PC-3 (cell line): ENCODE measurements at regions not wholly inside any gene's neighbourhood (a gene's known extent, or its start where the extent isn't known, plus 50 kb on each side); places are given as distances from the start of the nearest gene placed in this dataset.

Experiments used
- CTCF ChIP-seq: fragments of 300-600 bp; sonication (generic); conservative IDR thresholded peaks from 2 replicates; pipeline ENCODE4 v1.5.1; 2017; ENCODE audit warnings: antibody characterized with exemption, low read depth, mild to moderate bottlenecking, low read length
- EZH2 ChIP-seq: fragments of 300-600 bp; sonication (generic); IDR thresholded peaks from one replicate; pipeline ENCODE4 v1.6.1; 2017; ENCODE audit warnings: antibody characterized with exemption, mild to moderate bottlenecking, low read length; ENCODE audit not compliant: unreplicated experiment
- EZH2phosphoT487 ChIP-seq: fragments of 300-600 bp; sonication (generic); IDR thresholded peaks from 2 replicates; pipeline ENCODE4 v1.6.1; 2018; ENCODE audit warnings: mild to moderate bottlenecking, antibody characterized with exemption, low read length, borderline replicate concordance

DNA sequence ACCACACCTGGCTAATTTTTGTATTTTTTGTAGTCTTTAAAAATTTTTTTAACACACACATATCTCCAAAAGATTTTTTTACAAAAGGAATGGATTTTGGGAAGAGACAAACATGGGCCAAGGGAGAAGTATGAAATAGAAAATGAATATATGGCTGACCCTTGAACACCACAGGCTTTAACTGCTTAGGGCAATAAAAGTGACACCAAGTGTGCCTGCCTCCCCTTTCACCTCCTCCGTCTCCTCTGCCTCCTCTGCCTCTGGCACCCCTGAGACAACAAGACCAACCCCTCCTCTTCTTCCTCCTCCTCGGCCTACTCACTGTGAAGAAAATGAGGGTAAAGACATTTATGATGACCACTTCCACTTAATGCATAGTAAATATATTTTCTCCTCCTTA lies 483.9 kb downstream of the KDM4C start:
- TF ChIP-seq EZH2phosphoT487 (no peak), CTCF (no peak), EZH2 (no peak)
